K562 (cell line): ENCODE measurements at regions not wholly inside any gene's neighbourhood (a gene's known extent, or its start where the extent isn't known, plus 50 kb on each side); places are given as distances from the start of the nearest gene placed in this dataset.

ENCODE experiments used
- ATAC-seq: fragments of 200-7000 bp; cut with Tn5 transposase; 3 replicates; pipeline ENCODE4 v1.9.1; 2020; ENCODE audit warnings: moderate library complexity
- BruUV-seq: library from RNA; stranded (reverse); fragments of 400-500 nt; replicated peaks from 2 replicates; lab custom pipeline; 2021; lab: Mats Ljungman, UMichigan
- CTCF ChIA-PET: fragments of 300-600 bp; formaldehyde crosslinking; extraction: SDS; loops from one replicate; lab custom pipeline; 2021; ENCODE audit warnings: low intra/inter-chr PET ratio; lab: Yijun Ruan, JAX
- POLR2A ChIA-PET: fragments of 300-600, 350-650 bp; sonication (Branson Sonifier 250); formaldehyde crosslinking; extraction: SDS; loops from one replicate; lab custom pipeline; 2021; ENCODE audit warnings: antibody characterized with exemption, inconsistent platforms; lab: Yijun Ruan, JAX
- DNase-seq, 4 experiments: peaks; one replicate each; pipeline versions ENCODE4 v3.0.0 to v3.0.0-alpha.2; 2011 to 2018; ENCODE audit warnings: low spot score in 3 of 4, mixed read lengths in 3 of 4; ENCODE audit errors: extremely low read depth in 1 of 4
- FAIRE-seq: peaks from 2 replicates; lab custom pipeline; 2011; peaks lifted over from hg19 to GRCh38; lab: Jason Lieb, UNC
- H2AFZ ChIP-seq: 2 replicates; pipeline ENCODE4 v1.6.0; 2011; ENCODE audit warnings: low read depth, low read length, control low read depth, inconsistent platforms
- H3K27ac ChIP-seq: fragments of 200-600 bp; 3 replicates; pipeline ENCODE4 v1.8.0; 2011; ENCODE audit warnings: low read depth, mild to moderate bottlenecking, control low read depth, inconsistent platforms, low read length, moderate library complexity, mixed read lengths; ENCODE audit errors: extremely low read depth
- H3K27me3 ChIP-seq, 2 experiments: fragments of 300-600 bp in 1 of 2; 2 replicates in 1 of 2; 3 replicates in 1 of 2; pipeline versions ENCODE4 v1.6.0 to v1.8.0; 2011; ENCODE audit warnings: inconsistent platforms in 2 of 2, low read length in 2 of 2, mild to moderate bottlenecking in 1 of 2, mixed read lengths in 1 of 2, moderate library complexity in 1 of 2; ENCODE audit not compliant: control insufficient read depth in 2 of 2, insufficient read depth in 2 of 2
- H3K36me3 ChIP-seq: fragments of 300-600 bp; 3 replicates; pipeline ENCODE4 v1.8.0; 2011; ENCODE audit warnings: mild to moderate bottlenecking, low read length, inconsistent platforms; ENCODE audit not compliant: control insufficient read depth, insufficient read depth
- H3K4me1 ChIP-seq, 2 experiments: fragments of 200-600 bp in 1 of 2; replicated peaks in 1 of 2; 2 replicates in 1 of 2; 3 replicates in 1 of 2; pipeline versions ENCODE4 v1.5.1 to v1.8.0; 2011; ENCODE audit warnings: inconsistent platforms in 2 of 2, low read length in 2 of 2, mild to moderate bottlenecking in 1 of 2, mixed read lengths in 1 of 2, moderate library complexity in 1 of 2; ENCODE audit not compliant: control insufficient read depth in 2 of 2, insufficient read depth in 2 of 2
- H3K4me2 ChIP-seq: 2 replicates; pipeline ENCODE4 v1.6.1; 2011; ENCODE audit warnings: low read length, control low read depth, inconsistent platforms, mixed read lengths; ENCODE audit not compliant: insufficient read depth
- H3K4me3 ChIP-seq: fragments of 200-600 bp; sonication (generic), shearing (Covaris generic); 2 replicates; pipeline ENCODE4 v1.5.1; 2016; ENCODE audit warnings: control low read depth, inconsistent platforms
- H3K79me2 ChIP-seq: fragments of 200-600 bp; 3 replicates; pipeline ENCODE4 v1.8.0; 2011; ENCODE audit warnings: low read length, inconsistent platforms; ENCODE audit not compliant: control insufficient read depth, insufficient read depth
- H3K9ac ChIP-seq, 2 experiments: 2 replicates each; pipeline versions ENCODE4 v1.6.0 to v1.6.1; 2011; ENCODE audit warnings: low read depth in 2 of 2, low read length in 2 of 2, control low read depth in 1 of 2, inconsistent platforms in 1 of 2, mild to moderate bottlenecking in 1 of 2, mixed read lengths in 1 of 2; ENCODE audit not compliant: insufficient read depth in 1 of 2
- H3K9me1 ChIP-seq: one replicate; pipeline ENCODE4 v1.6.0; 2011; ENCODE audit warnings: inconsistent platforms, mild to moderate bottlenecking, low read length, moderate library complexity; ENCODE audit not compliant: control insufficient read depth, insufficient read depth
- H3K9me3 ChIP-seq: replicated peaks from 2 replicates; pipeline ENCODE4 v1.5.1; 2011; ENCODE audit warnings: low read depth, low read length, inconsistent platforms; ENCODE audit not compliant: control insufficient read depth, insufficient read depth
- H4K20me1 ChIP-seq: replicated peaks from 2 replicates; pipeline ENCODE4 v1.6.1; 2011; ENCODE audit warnings: low read length, inconsistent platforms, mixed read lengths; ENCODE audit not compliant: control insufficient read depth, insufficient read depth
- C11orf30 ChIP-seq: fragments of 450-650 bp; IDR thresholded peaks from 2 replicates; pipeline ENCODE4 v1.6.1; 2016; ENCODE audit warnings: low read depth, mild to moderate bottlenecking
- E2F3 ChIP-seq: fragments of 250-450 bp; sonication (Bioruptor Pico); IDR thresholded peaks from 2 replicates; pipeline ENCODE4 v1.4.0; 2020; ENCODE audit warnings: mild to moderate bottlenecking
- MAFF ChIP-seq: IDR thresholded peaks from 2 replicates; pipeline ENCODE4 v1.6.1; 2012; ENCODE audit warnings: low read length, improper control_type of control experiment
- MAFK ChIP-seq: IDR thresholded peaks from 2 replicates; pipeline ENCODE4 v1.6.1; 2011; ENCODE audit warnings: low read length, improper control_type of control experiment
- MYC ChIP-seq, 2 experiments: fragments of 250-450 bp in 1 of 2; sonication (Bioruptor Pico) in 1 of 2; IDR thresholded peaks; 2 replicates each; pipeline versions ENCODE4 v1.5.1 to v1.6.1; 2012 to 2021; ENCODE audit warnings: low read depth in 2 of 2, borderline replicate concordance in 1 of 2, improper control_type of control experiment in 1 of 2, low read length in 1 of 2, mild to moderate bottlenecking in 1 of 2, moderate library complexity in 1 of 2
- MYNN ChIP-seq, 2 experiments: sonication (generic); formaldehyde crosslinking in 1 of 2; IDR thresholded peaks; 2 replicates each; pipeline versions ENCODE4 v1.5.0 to v1.6.1; 2016 to 2020; ENCODE audit warnings: antibody characterized with exemption in 1 of 2, missing genetic modification reagents in 1 of 2
- RAD21 ChIP-seq, 2 experiments: fragments of 250-450 bp in 1 of 2; fragments of 450-650 bp in 1 of 2; sonication (Bioruptor Pico) in 1 of 2; formaldehyde crosslinking in 1 of 2; IDR thresholded peaks in 1 of 2; conservative IDR thresholded peaks in 1 of 2; 2 replicates each; pipeline versions ENCODE4 v1.4.0 to v1.8.0; 2020 to 2022; ENCODE audit warnings: mild to moderate bottlenecking in 2 of 2, moderate library complexity in 1 of 2
- RBM14 ChIP-seq: fragments of 200-400 bp; formaldehyde crosslinking; IDR thresholded peaks from 2 replicates; pipeline ENCODE4 v1.6.1; 2018; ENCODE audit warnings: low read depth, mild to moderate bottlenecking, low read length, moderate library complexity, borderline replicate concordance; ENCODE audit not compliant: insufficient read depth
- ZNF121 ChIP-seq: sonication (generic); formaldehyde crosslinking; conservative IDR thresholded peaks from 2 replicates; pipeline ENCODE4 v1.8.0; 2022; ENCODE audit warnings: missing genetic modification reagents
- ZNF184 ChIP-seq: sonication (generic); formaldehyde crosslinking; IDR thresholded peaks from 2 replicates; pipeline ENCODE4 v1.5.0; 2020; ENCODE audit warnings: missing genetic modification reagents
- WGBS: fragments of 100-300 bp; shearing (Covaris generic); methylation state at CpG from one replicate; pipeline ENCODE4 v1.1.6; 2016; ENCODE audit warnings: low coverage, mixed read lengths; ENCODE audit not compliant: insufficient coverage; ENCODE audit errors: missing lambda C conversion rate; 5-methylcytosine and 5-hydroxymethylcytosine counted together
- in situ Hi-C: fragments of 300-500 bp; cut with MboI; formaldehyde crosslinking; loops from 4 replicates; pipeline ENCODE4 v1.15.0; 2018; ENCODE audit warnings: inconsistent platforms, mixed read lengths
- intact Hi-C: fragments of 100-400 bp; cut with micrococcal nuclease; formaldehyde crosslinking; loops from 2 replicates; pipeline ENCODE4 v1.14.2; 2022
- TF ChIP-seq, protein P1 (sequence below): sonication (generic); formaldehyde crosslinking; IDR thresholded peaks from 2 replicates; pipeline ENCODE4 v1.5.0; 2020; ENCODE audit warnings: missing genetic modification reagents
- TF ChIP-seq, protein P2 (sequence below), 3 experiments: IDR thresholded peaks in 2 of 3; conservative IDR thresholded peaks in 1 of 3; 2 replicates each; pipeline ENCODE4 v1.5.1; 2011 to 2012; ENCODE audit warnings: low read length in 3 of 3, mild to moderate bottlenecking in 3 of 3, control low read depth in 2 of 3, improper control_type of control experiment in 1 of 3, inconsistent platforms in 1 of 3, low read depth in 1 of 3, mixed read lengths in 1 of 3, moderate library complexity in 1 of 3; ENCODE audit not compliant: insufficient read depth in 2 of 3
- TF ChIP-seq, protein P3 (sequence below): fragments of 450-650 bp; IDR thresholded peaks from 2 replicates; pipeline ENCODE4 v1.6.1; 2016; ENCODE audit warnings: antibody characterized with exemption
- TF ChIP-seq, protein P4 (sequence below): fragments of 200-800 bp; sonication (Bioruptor generic); IDR thresholded peaks from 2 replicates; pipeline ENCODE4 v1.6.1; 2017; ENCODE audit warnings: missing genetic modification characterization, missing compliant biosample characterization

DNA sequence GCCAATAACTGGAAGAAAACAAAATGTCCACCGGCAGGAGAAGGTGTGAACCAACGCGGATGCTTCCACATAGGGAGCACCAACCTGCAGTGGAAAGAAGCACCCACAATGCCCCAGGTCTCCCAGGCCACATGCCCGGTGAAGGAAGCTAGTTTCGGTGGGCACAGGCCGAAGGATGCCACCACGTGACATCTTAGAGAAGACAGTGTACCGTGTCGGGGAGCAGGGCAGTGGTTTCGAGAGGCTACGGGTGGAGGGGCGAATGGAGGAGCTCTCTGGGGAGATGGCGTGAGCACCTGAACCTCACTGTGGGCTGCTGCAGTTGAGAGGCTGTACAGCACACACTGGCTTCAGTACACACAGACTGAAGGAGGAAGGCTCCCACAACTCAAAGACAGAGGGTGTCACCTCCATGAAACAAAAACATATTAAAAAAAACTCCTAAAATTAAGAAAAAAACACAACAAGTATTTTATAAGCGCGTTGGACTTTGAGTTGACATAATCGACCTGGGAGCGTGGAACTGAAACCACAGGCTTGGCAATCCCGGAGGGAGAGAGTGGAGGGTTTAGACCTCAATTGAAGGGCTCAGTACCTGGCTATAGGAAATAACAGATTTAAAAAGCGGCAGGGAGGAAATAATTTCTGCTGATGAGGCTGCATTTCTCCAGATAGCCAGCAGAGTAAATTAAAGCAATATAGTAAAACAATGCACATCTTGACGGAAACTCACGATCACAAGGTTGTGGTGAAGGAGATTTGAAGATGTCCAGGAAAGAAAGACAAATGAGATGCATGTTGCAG lies 160.1 kb downstream of the RTP5 start:
- intact Hi-C loops: no loop called here
- Histone ChIP-seq H3K79me2 (no peaks in the 10 kb centered on the region), H3K27me3 (peaks cover 32 to 70% of the 10 kb centered on the region in 2 experiments), H3K27ac (no peak overlapping the region), H3K9me3 (no peaks in the 10 kb centered on the region), H3K4me2 (no peak overlapping the region), H3K4me3 (no peak overlapping the region), H3K4me1 (no peaks in the 10 kb centered on the region; a peak in 2 of 5 replicates), H2AFZ (no peak overlapping the region), H4K20me1 (0 out of 2 replicates have a peak, but pooled peaks cover 5% of the 10 kb centered on the region), H3K9ac (no peak overlapping the region), H3K36me3 (no peaks in the 10 kb centered on the region), H3K9me1 (no peaks in the 10 kb centered on the region)
- in situ Hi-C loops: no loop called here
- FAIRE-seq (no peak), DNase-seq (no peak), ATAC-seq (no peak)
- WGBS: 7% methylated on average over 16 of the region's 21 CpGs
- CTCF ChIA-PET: no interaction called here
- BruUV-seq: no TSS peak
- POLR2A ChIA-PET: no interaction called here
- TF ChIP-seq, protein P1, sequence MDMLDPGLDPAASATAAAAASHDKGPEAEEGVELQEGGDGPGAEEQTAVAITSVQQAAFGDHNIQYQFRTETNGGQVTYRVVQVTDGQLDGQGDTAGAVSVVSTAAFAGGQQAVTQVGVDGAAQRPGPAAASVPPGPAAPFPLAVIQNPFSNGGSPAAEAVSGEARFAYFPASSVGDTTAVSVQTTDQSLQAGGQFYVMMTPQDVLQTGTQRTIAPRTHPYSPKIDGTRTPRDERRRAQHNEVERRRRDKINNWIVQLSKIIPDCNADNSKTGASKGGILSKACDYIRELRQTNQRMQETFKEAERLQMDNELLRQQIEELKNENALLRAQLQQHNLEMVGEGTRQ (CRISPR knock-in tag): 0 out of 2 replicates have a peak, but pooled peaks have one; percentile 7
- TF ChIP-seq ZNF121 (CRISPR knock-in tag) (no peak), MYNN (IDR thresholded peaks at IDR 0.05) (no peak), MYNN (CRISPR knock-in tag; IDR thresholded peaks at IDR 0.05) (no peak), MYC (IDR thresholded peaks at IDR 0.05; ENCODE audit: low read depth, low read length) (no peak), MYC (CRISPR knock-in tag; IDR thresholded peaks at IDR 0.05; ENCODE audit: borderline replicate concordance, low read depth) (no peak), RAD21 (CRISPR knock-in tag; conservative IDR thresholded peaks at IDR 0.05 in 1 of 2, IDR thresholded peaks at IDR 0.05 in 1 of 2) (no peak), E2F3 (CRISPR knock-in tag) (no peak), C11orf30 (peak; percentile 71), ZNF184 (CRISPR knock-in tag) (no peak), MAFK (peak; percentile 43; the same call in 1 of the 2 replicates), MAFF (peak; percentile 36; the same call in 1 of the 2 replicates), RBM14 (no peak)
- TF ChIP-seq, protein P2, sequence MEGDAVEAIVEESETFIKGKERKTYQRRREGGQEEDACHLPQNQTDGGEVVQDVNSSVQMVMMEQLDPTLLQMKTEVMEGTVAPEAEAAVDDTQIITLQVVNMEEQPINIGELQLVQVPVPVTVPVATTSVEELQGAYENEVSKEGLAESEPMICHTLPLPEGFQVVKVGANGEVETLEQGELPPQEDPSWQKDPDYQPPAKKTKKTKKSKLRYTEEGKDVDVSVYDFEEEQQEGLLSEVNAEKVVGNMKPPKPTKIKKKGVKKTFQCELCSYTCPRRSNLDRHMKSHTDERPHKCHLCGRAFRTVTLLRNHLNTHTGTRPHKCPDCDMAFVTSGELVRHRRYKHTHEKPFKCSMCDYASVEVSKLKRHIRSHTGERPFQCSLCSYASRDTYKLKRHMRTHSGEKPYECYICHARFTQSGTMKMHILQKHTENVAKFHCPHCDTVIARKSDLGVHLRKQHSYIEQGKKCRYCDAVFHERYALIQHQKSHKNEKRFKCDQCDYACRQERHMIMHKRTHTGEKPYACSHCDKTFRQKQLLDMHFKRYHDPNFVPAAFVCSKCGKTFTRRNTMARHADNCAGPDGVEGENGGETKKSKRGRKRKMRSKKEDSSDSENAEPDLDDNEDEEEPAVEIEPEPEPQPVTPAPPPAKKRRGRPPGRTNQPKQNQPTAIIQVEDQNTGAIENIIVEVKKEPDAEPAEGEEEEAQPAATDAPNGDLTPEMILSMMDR (IDR thresholded peaks at IDR 0.05 in 2 of 3, conservative IDR thresholded peaks at IDR 0.05 in 1 of 3; ENCODE audit: insufficient read depth in 2 of 3, low read depth in 1 of 3, low read length in 3 of 3): peak in 1 of 3 experiments; percentile 9; a peak in 1 of 6 replicates
- TF ChIP-seq, protein P3, sequence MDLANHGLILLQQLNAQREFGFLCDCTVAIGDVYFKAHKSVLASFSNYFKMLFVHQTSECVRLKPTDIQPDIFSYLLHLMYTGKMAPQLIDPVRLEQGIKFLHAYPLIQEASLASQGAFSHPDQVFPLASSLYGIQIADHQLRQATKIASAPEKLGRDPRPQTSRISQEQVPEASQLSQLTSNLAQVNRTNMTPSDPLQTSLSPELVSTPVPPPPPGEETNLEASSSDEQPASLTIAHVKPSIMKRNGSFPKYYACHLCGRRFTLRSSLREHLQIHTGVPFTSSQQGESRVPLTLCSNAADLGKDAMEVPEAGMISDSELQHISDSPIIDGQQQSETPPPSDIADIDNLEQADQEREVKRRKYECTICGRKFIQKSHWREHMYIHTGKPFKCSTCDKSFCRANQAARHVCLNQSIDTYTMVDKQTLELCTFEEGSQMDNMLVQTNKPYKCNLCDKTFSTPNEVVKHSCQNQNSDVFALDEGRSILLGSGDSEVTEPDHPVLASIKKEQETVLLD: no peak
- TF ChIP-seq, protein P4, sequence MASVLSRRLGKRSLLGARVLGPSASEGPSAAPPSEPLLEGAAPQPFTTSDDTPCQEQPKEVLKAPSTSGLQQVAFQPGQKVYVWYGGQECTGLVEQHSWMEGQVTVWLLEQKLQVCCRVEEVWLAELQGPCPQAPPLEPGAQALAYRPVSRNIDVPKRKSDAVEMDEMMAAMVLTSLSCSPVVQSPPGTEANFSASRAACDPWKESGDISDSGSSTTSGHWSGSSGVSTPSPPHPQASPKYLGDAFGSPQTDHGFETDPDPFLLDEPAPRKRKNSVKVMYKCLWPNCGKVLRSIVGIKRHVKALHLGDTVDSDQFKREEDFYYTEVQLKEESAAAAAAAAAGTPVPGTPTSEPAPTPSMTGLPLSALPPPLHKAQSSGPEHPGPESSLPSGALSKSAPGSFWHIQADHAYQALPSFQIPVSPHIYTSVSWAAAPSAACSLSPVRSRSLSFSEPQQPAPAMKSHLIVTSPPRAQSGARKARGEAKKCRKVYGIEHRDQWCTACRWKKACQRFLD (CRISPR knock-in tag): no peak
